H9 (cell line): ENCODE measurements at regions not wholly inside any gene's neighbourhood (a gene's known extent, or its start where the extent isn't known, plus 50 kb on each side); places are given as distances from the start of the nearest gene placed in this dataset.

Experiments
- DNase-seq: peaks from one replicate; pipeline ENCODE4 v3.0.0-alpha.2; 2017
- H2AFZ ChIP-seq: one replicate; pipeline ENCODE4 v1.6.1; 2013; ENCODE audit warnings: mild to moderate bottlenecking, low read length, control low read depth, moderate library complexity
- H2AK5ac ChIP-seq: 2 replicates; pipeline ENCODE4 v1.6.1; 2013; ENCODE audit warnings: low read length, control low read depth, mixed read lengths; ENCODE audit not compliant: insufficient read length
- H2BK120ac ChIP-seq: one replicate; pipeline ENCODE4 v1.6.1; 2013; ENCODE audit warnings: low read depth, mild to moderate bottlenecking, low read length, control low read depth, inconsistent platforms; ENCODE audit not compliant: poor library complexity, severe bottlenecking
- H2BK12ac ChIP-seq: 2 replicates; pipeline ENCODE4 v1.6.1; 2013; ENCODE audit warnings: low read length, control low read depth, mixed read lengths, low read depth; ENCODE audit not compliant: insufficient read length
- H2BK15ac ChIP-seq: 2 replicates; pipeline ENCODE4 v1.6.1; 2013; ENCODE audit warnings: low read depth, low read length, control low read depth
- H2BK20ac ChIP-seq: one replicate; pipeline ENCODE4 v1.6.1; 2013; ENCODE audit warnings: low read depth, mild to moderate bottlenecking, low read length, control low read depth, inconsistent platforms; ENCODE audit not compliant: poor library complexity, severe bottlenecking
- H2BK5ac ChIP-seq: 2 replicates; pipeline ENCODE4 v1.6.1; 2013; ENCODE audit warnings: low read length, control low read depth, mixed read lengths; ENCODE audit not compliant: insufficient read length
- H3K14ac ChIP-seq: 2 replicates; pipeline ENCODE4 v1.6.1; 2013; ENCODE audit warnings: low read length, control low read depth; ENCODE audit not compliant: insufficient read depth
- H3K18ac ChIP-seq: 2 replicates; pipeline ENCODE4 v1.6.1; 2013; ENCODE audit warnings: low read depth, mild to moderate bottlenecking, mixed read lengths, low read length, control low read depth; ENCODE audit not compliant: insufficient read length
- H3K23ac ChIP-seq: 2 replicates; pipeline ENCODE4 v1.6.1; 2013; ENCODE audit warnings: low read length, control low read depth, mixed read lengths, low read depth; ENCODE audit not compliant: insufficient read length
- H3K23me2 ChIP-seq: 2 replicates; pipeline ENCODE4 v1.6.1; 2013; ENCODE audit warnings: low read depth, mild to moderate bottlenecking, mixed read lengths, low read length, control low read depth; ENCODE audit not compliant: insufficient read length, poor library complexity, severe bottlenecking
- H3K27ac ChIP-seq: 2 replicates; pipeline ENCODE4 v1.5.1; 2013; ENCODE audit warnings: low read length, control low read depth, mixed read lengths, low read depth; ENCODE audit not compliant: insufficient read length
- H3K27me3 ChIP-seq: 2 replicates; pipeline ENCODE4 v1.6.1; 2013; ENCODE audit warnings: low read length, control low read depth, inconsistent platforms; ENCODE audit not compliant: insufficient read depth
- H3K4ac ChIP-seq: 2 replicates; pipeline ENCODE4 v1.6.1; 2013; ENCODE audit warnings: low read depth, mild to moderate bottlenecking, control low read depth, inconsistent platforms, low read length, moderate library complexity
- H3K4me1 ChIP-seq: 2 replicates; pipeline ENCODE4 v1.6.1; 2013; ENCODE audit warnings: low read length, control low read depth, inconsistent platforms; ENCODE audit not compliant: insufficient read depth
- H3K4me2 ChIP-seq: 2 replicates; pipeline ENCODE4 v1.6.1; 2013; ENCODE audit warnings: low read length, control low read depth, mixed read lengths; ENCODE audit not compliant: insufficient read length, insufficient read depth
- H3K56ac ChIP-seq: 2 replicates; pipeline ENCODE4 v1.6.1; 2013; ENCODE audit warnings: low read depth, mild to moderate bottlenecking, mixed read lengths, low read length, control low read depth; ENCODE audit not compliant: insufficient read length
- H3K79me1 ChIP-seq: 2 replicates; pipeline ENCODE4 v1.6.1; 2013; ENCODE audit warnings: low read depth, mild to moderate bottlenecking, moderate library complexity, low read length, control low read depth, inconsistent platforms; ENCODE audit not compliant: insufficient read depth, poor library complexity, severe bottlenecking
- H3K79me2 ChIP-seq: 2 replicates; pipeline ENCODE4 v1.6.1; 2013; ENCODE audit warnings: low read length, control low read depth, inconsistent platforms; ENCODE audit not compliant: insufficient read depth
- H3K9ac ChIP-seq: 2 replicates; pipeline ENCODE4 v1.6.1; 2013; ENCODE audit warnings: low read length, control low read depth, mixed read lengths; ENCODE audit not compliant: insufficient read length; ENCODE audit errors: extremely low read depth
- H3K9me3 ChIP-seq: one replicate; pipeline ENCODE4 v1.6.1; 2013; ENCODE audit warnings: low read depth, low read length, inconsistent platforms; ENCODE audit not compliant: control insufficient read depth
- H3T11ph ChIP-seq: one replicate; pipeline ENCODE4 v1.6.1; 2013; ENCODE audit warnings: mild to moderate bottlenecking, low read length, control low read depth, inconsistent platforms
- H4K20me1 ChIP-seq: one replicate; pipeline ENCODE4 v1.6.1; 2013; ENCODE audit not compliant: control insufficient read depth, insufficient read length, insufficient read depth
- H4K5ac ChIP-seq: 2 replicates; pipeline ENCODE4 v1.6.1; 2013; ENCODE audit warnings: low read depth, mild to moderate bottlenecking, mixed read lengths, low read length, control low read depth; ENCODE audit not compliant: insufficient read length
- H4K8ac ChIP-seq: replicated peaks from 2 replicates; pipeline ENCODE4 v1.6.1; 2013; ENCODE audit warnings: low read length, control low read depth, mixed read lengths, low read depth; ENCODE audit not compliant: insufficient read length
- H4K91ac ChIP-seq: 2 replicates; pipeline ENCODE4 v1.6.1; 2013; ENCODE audit warnings: low read depth, mild to moderate bottlenecking, moderate library complexity, mixed read lengths, low read length, control low read depth; ENCODE audit not compliant: insufficient read length
- H3K27ac Mint-ChIP-seq, 3 experiments: 2 replicates in 2 of 3; 3 replicates in 1 of 3; pipeline ENCODE4 v1.8.0; 2020 to 2021; ENCODE audit warnings: mixed read lengths in 3 of 3, mild to moderate bottlenecking in 1 of 3, moderate library complexity in 1 of 3
- H3K27me3 Mint-ChIP-seq: 2 replicates; pipeline ENCODE4 v1.8.0; 2021; ENCODE audit warnings: low read depth, mild to moderate bottlenecking, moderate library complexity, mixed read lengths
- H3K36me3 Mint-ChIP-seq, 3 experiments: 2 replicates in 2 of 3; 3 replicates in 1 of 3; pipeline ENCODE4 v1.8.0; 2020 to 2021; ENCODE audit warnings: low read depth in 3 of 3, mixed read lengths in 3 of 3; ENCODE audit not compliant: insufficient read depth in 1 of 3
- H3K4me1 Mint-ChIP-seq, 2 experiments: 2 replicates each; pipeline ENCODE4 v1.8.0; 2020; ENCODE audit warnings: mixed read lengths in 2 of 2
- H3K4me3 Mint-ChIP-seq, 2 experiments: 2 replicates in 1 of 2; 3 replicates in 1 of 2; pipeline ENCODE4 v1.8.0; 2020 to 2021; ENCODE audit warnings: mild to moderate bottlenecking in 2 of 2, mixed read lengths in 2 of 2, moderate library complexity in 1 of 2
- H3K9me3 Mint-ChIP-seq, 2 experiments: 2 replicates in 1 of 2; 3 replicates in 1 of 2; pipeline ENCODE4 v1.8.0; 2020; ENCODE audit warnings: mild to moderate bottlenecking in 2 of 2, mixed read lengths in 2 of 2, moderate library complexity in 1 of 2
- CTCF ChIP-seq: fragments of 200-600 bp; sonication (generic); conservative IDR thresholded peaks from 3 replicates; pipeline ENCODE4 v1.8.0; 2021; ENCODE audit warnings: antibody characterized with exemption, mild to moderate bottlenecking
- WGBS: extraction: QIAGEN DNeasy Blood & Tissue Kit; methylation state at CpG from one replicate; pipeline ENCODE4 v1.1.7; 2013; ENCODE audit warnings: missing lambda C conversion rate, low lambda C conversion rate, mixed read lengths; ENCODE audit not compliant: insufficient read length; ENCODE audit errors: extremely low coverage; 5-methylcytosine and 5-hydroxymethylcytosine counted together

- H3K79me2 ChIP-seq: no peaks in the 10 kb centered on the region
- H3K18ac ChIP-seq: no peak overlapping the region
- no peak overlapping the region for H3K23ac ChIP-seq
- H3K23me2 ChIP-seq: no peaks in the 10 kb centered on the region
- H2BK12ac ChIP-seq: no peak overlapping the region
- no peak overlapping the region for H3K4me3 Mint-ChIP-seq
- no peaks in the 10 kb centered on the region for H4K20me1 ChIP-seq
- H2AFZ ChIP-seq: no peak overlapping the region
- H3K27me3 Mint-ChIP-seq: peaks cover 14% of the 10 kb centered on the region
- no peak overlapping the region for H2AK5ac ChIP-seq
- H4K5ac ChIP-seq: no peak overlapping the region
- H3K27me3 ChIP-seq: no peaks in the 10 kb centered on the region
- no peak overlapping the region for H3K14ac ChIP-seq
- no peak overlapping the region for H2BK5ac ChIP-seq
- H3K79me1 ChIP-seq: no peaks in the 10 kb centered on the region
- peaks cover 12 to 19% of the 10 kb centered on the region in 2 experiments for H3K4me1 Mint-ChIP-seq
- H3K56ac ChIP-seq: no peak overlapping the region
- no peak overlapping the region for H3K9ac ChIP-seq
- no peak overlapping the region for H2BK20ac ChIP-seq
- H3K4me1 ChIP-seq: no peaks in the 10 kb centered on the region; the same call in 1 of the 2 replicates
- H3K4me2 ChIP-seq: no peak overlapping the region
- H2BK15ac ChIP-seq: no peak overlapping the region
- WGBS: no CpG with 5 or more reads among the region's 8 CpGs
- H4K91ac ChIP-seq: no peak overlapping the region
- no peak overlapping the region for H3K4ac ChIP-seq
- H3K9me3 Mint-ChIP-seq: no peaks in the 10 kb centered on the region; a peak in 1 of 5 replicates
- H2BK120ac ChIP-seq: no peak overlapping the region
- no peak overlapping the region for H3K27ac Mint-ChIP-seq
- peaks cover 0 to 1% (median 0%) of the 10 kb centered on the region in 3 experiments; a peak in 1 of 7 replicates for H3K36me3 Mint-ChIP-seq
- no peak overlapping the region for H3T11ph ChIP-seq
- H3K27ac ChIP-seq: no peak overlapping the region
- DNase-seq: no peak
- H3K9me3 ChIP-seq: no peaks in the 10 kb centered on the region
- no peak for TF ChIP-seq CTCF
- no peak overlapping the region for H4K8ac ChIP-seq
Observed at GRCh38 chr10:62907470-62908212, 91.5 kb upstream of the EGR2 start.
